Retinal pigment epithelial cell (primary cell): ENCODE measurements at regions not wholly inside any gene's neighbourhood (a gene's known extent, or its start where the extent isn't known, plus 50 kb on each side); places are given as distances from the start of the nearest gene placed in this dataset.
A peak's percentile ranks its signal among the peaks of the same experiment; 100 is the strongest.

Source experiments
- DNase-seq: peaks from one replicate; pipeline ENCODE4 v3.0.0-alpha.2; 2010; ENCODE audit warnings: low read depth
- H3K4me3 ChIP-seq: 2 replicates; pipeline ENCODE4 v1.5.1; 2011; ENCODE audit warnings: mild to moderate bottlenecking, low read length, control low read depth, moderate library complexity
- CTCF ChIP-seq: conservative IDR thresholded peaks from 2 replicates; pipeline ENCODE4 v1.5.1; 2011; ENCODE audit warnings: low read depth, low read length, control low read depth, inconsistent platforms

DNA sequence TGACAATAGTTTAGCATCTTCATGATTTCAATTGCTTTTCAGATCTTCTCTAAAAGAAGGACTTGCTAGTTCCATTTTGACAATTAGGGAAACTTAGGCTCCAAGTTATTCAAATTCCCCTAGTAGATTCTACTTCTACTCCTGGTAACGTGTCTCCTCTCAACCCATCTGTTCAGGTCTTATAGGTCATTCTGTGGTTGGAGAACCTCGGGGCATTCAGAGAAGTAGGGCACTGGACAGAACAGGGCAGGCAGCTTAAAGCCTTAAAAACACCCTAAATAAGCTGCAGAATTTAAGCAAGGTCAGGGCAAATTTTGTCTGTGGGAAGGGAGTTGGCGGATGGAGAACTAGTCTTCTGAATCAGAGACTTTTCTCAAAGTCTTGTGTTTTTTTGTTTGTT is 132.4 kb downstream of the TMEM174 start:
- TF ChIP-seq CTCF: no peak
- H3K4me3 ChIP-seq: no peak overlapping the region
- DNase-seq: no peak

- no peak for TF ChIP-seq CTCF
- peak; percentile 43 for DNase-seq
- H3K4me3 ChIP-seq: no peak overlapping the region
These were observed 131.4 kb downstream of the TMEM174 start for GRCh38 chr5:73304381-73304780.

- peak; percentile 42 for TF ChIP-seq CTCF
- DNase-seq: no peak
- H3K4me3 ChIP-seq: peak overlapping the region; percentile 30
These were observed 130.4 kb downstream of the TMEM174 start for GRCh38 chr5:73303148-73304079.

DNA sequence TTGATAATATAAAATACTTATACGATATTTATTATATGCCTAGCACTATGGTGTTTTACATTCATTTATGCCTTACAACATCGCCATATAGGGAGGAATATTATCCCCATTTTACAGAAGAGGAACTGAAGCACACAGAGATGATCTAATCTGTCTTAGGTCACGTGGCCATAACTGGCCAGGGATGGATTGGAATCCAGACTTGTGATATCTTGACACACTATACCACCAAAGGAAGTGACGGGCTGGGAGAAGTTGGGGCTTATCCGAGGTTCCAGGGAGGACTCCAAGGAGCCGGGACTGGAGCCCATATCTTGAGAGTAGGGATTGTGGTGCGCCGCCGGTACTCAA is 129.8 kb downstream of the TMEM174 start:
- no peak for TF ChIP-seq CTCF
- H3K4me3 ChIP-seq: no peak overlapping the region
- DNase-seq: no peak

GRCh38 chr5:73301208-73301901 is 128.4 kb downstream of the TMEM174 start:
- no peak for DNase-seq
- no peak overlapping the region for H3K4me3 ChIP-seq
- no peak for TF ChIP-seq CTCF

- TF ChIP-seq CTCF: no peak
- H3K4me3 ChIP-seq: no peak overlapping the region
- no peak for DNase-seq
These were observed 127.6 kb downstream of the TMEM174 start for GRCh38 chr5:73300337-73301207.
